ENCODE measurements at regions not wholly inside any gene's neighbourhood (a gene's known extent, or its start where the extent isn't known, plus 50 kb on each side); places are given as distances from the start of the nearest gene placed in this dataset.
A peak's percentile ranks its signal among the peaks of the same experiment; 100 is the strongest.

DNA sequence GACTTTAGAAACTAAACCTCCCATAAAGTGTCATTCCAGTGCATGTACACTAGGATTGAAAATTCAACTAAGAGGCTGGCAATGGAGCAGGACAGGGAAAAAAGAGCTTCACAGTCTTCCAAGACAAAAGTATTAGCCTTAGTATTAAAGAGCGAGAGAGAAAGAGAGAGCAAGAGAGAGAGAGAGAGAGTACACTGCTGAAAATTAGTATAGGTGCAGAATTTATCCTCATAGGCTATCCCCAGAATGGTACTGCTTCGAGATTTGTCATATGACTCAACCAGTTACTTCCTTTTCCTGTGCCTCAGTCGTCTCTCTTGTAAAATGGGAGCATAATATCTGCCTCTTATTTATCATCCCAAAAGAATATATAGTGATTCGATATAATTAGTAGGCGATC lies 543.2 kb upstream of the JARID2 start:
- DNase-seq (ENCODE audit: low read depth): no peak

DNA sequence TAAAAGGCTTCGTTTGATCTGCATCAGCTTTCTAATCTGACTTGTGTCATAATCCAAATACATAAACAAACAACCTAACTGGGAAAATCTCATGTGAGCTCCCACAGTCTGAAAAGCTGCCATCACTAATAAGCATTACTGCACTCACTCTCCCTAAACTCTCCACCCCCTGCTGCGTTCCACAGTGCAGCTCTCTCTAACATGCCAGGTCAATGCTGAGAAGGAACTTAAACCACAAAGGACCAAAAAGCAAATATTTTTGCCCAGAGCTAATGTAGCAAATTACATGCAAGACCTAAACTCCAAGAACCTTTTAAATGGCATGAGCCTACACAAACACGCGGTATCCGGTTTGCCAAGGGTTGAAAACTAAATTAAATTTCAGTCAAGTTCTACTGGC lies 542.3 kb upstream of the JARID2 start:
- no peak for DNase-seq (ENCODE audit: low read depth)

DNA sequence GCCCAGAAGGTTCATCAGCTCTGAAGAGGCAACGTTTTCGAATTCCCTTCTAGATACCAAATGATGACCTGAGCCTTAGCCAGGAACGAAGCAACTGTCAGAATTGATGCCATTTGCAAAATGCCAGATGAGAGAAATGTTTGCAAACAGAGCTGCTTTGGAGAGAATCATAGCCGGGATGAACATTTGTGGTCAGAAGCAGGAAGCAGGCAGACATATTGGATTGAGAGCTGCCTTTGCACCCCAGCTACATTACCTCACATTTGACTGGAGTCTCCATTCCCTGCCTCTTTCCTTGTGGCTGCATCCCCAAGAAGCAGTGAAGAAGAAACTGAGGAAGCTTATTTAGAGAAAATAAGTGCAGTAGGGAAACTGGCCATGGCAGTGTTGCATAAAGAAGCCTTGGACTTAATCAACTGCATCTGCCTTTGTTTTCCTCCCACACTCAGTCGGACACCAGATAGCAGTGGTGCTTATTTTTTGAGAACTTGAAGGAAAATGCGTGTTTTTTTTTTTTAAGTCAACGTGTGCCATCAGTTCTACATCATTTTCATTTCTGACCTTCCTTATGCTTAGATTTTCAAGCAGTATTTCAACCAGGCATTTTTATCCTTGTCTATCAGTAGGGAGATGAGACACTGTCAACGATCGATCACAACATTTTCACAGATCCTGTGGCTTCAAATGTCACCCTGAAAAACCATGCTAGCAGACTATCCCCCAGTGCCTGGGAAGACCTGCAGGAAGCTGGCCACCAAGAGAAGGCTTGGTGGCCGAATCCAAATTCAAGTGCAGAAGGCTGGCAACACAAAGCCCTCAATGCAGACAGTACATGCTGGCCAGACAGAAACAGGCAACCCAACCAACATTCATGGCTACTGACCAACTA lies 541.2 kb upstream of the JARID2 start:
- DNase-seq (ENCODE audit: low read depth): no peak

DNA sequence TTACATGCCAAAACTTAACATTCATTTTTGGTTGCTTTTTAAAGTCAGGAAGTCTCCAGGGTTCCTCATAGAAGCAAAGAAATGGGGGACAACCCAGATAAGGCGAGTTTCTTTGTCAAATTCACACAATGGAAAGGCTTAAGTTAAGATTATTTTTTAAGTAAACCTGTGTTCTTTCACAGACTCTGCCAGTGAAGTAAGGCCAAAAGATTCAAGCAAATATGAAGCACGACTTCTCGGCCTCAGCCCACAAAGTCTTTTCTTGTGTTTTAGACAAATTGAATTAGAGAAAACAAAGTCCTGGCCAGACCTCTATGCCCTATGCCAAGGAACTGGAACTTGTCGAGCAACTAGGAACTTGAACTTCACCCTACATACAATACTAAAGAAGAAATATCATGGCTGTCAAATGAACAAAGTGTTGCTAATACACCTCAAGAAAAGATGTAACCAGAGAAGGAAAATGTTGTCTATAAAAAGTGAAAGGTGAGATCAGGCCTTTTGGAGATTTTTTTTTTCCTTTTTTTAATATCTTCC lies 540.0 kb upstream of the JARID2 start:
- DNase-seq (ENCODE audit: low read depth): no peak

DNA sequence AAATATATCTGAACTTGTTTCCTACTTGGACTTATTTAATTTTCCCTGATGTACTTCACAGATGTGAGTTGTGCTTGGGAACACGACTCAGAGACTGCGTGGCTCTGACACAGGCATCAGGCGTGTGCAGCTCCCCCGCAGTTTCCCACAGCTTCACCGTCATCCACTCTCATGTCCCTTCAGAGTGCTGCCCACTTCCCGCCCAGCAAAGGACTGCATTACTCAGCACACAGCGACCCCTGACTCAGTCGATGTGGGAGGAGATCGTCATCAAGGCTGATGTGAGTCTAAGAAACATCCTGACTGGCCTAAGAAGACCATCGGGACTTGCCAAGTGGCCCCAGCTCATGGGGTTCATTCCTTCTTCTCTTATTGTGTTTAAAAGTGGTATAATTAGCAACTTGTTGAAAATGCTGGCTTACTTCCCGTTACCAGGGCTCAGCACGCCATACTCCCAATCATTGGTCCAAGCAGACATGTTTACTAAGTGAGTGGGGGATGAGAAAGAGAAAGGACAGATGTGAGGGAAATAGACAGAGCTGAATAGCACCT lies 539.4 kb upstream of the JARID2 start:
- peak; percentile 76 for DNase-seq (ENCODE audit: low read depth)

DNA sequence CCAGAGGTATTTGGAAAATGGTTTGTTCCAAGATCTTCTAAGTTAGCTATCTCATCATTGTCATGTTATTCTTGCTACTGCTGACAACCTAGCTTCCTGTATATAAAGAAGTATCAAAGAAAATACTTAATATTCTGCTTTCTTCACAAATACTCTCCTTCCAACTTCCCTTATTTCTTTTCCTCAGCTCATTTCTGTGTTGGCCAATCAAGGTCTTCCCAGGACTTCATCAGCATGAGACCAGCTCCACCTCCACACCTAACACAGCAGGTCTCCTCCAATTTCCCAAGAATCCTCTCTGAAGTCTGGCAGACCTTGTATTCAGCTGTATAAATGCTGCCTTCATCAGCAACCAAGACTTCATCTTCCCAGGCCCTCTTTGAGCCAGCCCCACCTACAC lies 538.6 kb upstream of the JARID2 start:
- DNase-seq (ENCODE audit: low read depth): no peak

DNA sequence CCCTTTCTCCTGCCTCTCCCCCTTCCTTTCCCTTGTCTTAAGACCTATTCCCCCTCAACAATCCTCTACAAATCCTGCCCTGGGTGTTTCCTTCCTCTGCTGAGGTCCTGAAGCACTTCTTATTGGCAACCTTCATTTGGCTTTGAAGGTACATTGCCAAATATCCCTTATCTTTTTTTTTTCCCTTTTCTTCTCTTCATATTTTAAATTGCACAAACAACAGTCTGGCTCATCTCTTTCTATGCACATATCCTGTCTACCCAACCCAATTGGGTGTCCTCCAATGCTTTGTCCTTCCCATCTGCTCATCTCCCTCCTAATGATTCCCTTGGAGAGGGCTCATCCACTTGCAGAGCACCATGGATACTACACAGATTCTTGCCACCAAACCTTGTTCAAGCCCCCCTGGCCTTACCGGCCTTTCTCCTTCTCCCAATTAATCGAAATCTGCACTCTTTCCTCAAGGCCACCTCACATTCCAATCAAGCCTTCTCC lies 537.9 kb upstream of the JARID2 start:
- no peak for DNase-seq (ENCODE audit: low read depth)

DNA sequence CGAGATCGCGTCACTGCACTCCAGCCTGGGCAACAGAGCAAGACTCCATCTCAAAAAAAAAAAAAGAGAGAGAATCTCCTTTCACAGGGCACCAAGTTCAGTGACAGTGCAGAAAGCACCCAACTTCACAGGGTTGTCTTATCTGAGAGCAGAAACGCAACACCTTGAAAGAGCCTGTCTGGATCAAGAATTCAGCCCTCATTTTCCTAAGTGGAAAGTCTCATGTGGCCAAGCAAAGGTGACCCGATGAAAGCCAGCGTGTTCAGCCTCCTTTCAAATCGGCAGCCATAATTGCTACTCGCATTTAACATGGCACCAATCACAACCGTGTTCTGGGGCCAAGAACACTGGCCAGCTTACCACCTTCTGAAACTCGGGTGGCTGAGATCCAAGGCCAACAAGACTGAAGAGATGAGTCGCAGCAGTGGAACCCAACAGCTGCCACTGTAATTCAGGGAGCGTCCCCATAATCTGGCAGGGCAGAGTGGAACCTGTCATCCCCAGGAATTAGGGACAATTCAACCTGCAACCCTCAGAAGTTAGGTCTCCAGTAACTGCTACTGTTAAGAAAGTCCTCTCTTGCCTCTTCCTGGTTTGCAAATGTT lies 536.7 kb upstream of the JARID2 start:
- DNase-seq (ENCODE audit: low read depth): no peak

DNA sequence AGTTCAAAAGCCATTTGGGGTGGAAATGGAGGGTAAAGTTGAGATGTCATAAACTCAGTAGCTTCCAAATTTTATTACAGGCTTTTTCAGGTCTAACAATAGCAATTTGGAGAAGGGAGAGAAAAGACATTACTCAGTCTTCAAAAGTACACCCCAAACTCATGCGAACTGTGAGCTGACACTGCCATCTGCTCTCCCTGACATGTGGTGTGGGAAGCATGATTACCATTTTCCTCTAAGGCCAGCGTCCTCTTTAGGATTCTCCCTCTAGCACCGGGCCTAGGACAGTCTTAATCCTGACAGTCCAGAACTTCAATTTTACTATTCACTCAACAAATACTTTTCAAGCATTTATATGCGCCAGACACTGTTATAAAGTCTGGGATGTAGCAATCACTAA lies 536.0 kb upstream of the JARID2 start:
- DNase-seq (ENCODE audit: low read depth): no peak

DNA sequence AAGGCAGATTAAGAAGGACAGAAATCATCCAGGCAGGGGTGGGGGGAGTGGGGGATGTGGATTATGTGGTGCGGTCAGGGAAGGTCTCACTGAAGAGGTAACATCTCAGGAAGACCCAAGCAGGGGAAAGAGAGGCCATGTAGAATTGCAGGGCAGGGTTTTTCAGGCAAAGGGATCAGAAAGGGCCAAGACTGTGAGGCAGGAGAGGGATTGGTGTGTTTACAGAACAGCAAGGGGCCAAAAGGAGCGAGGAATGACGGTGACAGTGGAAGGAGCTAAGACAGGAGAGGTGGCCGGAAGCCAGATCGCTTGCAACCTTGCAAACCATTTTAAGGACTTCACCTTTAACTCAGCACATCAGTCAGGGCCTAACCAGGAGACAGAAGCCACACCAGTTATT lies 535.4 kb upstream of the JARID2 start:
- DNase-seq (ENCODE audit: low read depth): no peak

DNA sequence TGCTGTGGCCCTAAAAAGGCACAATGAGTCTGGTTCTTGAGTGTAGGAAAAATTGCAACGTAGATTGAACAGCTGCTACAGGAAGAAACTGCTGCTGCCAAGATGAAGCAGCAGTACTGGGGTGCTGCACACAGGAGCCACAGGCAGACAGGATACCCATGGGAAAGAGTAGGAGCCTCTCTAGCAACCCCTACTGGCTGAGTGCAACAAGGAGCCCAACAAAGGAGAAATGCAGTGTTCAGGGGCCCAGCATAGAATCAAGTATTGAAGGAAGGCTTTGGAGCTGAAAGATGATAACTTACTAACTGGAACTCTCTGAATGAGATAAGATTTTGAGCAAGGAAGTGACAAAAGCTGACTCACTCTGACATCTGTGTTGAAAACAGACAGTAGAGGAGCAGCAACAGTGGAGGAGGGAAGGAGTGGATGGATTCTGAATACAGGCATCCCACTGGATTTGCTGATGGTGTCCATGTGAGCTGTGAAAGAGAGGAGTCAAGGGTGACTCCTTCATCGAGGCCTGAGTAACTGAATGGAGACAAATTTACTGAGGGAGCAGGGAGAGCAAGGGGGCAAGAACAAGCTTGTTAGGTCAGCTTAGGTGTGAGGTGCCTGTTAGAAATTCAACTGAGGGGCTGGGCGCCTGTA lies 534.7 kb upstream of the JARID2 start:
- peak; percentile 36 for DNase-seq (ENCODE audit: low read depth)

DNA sequence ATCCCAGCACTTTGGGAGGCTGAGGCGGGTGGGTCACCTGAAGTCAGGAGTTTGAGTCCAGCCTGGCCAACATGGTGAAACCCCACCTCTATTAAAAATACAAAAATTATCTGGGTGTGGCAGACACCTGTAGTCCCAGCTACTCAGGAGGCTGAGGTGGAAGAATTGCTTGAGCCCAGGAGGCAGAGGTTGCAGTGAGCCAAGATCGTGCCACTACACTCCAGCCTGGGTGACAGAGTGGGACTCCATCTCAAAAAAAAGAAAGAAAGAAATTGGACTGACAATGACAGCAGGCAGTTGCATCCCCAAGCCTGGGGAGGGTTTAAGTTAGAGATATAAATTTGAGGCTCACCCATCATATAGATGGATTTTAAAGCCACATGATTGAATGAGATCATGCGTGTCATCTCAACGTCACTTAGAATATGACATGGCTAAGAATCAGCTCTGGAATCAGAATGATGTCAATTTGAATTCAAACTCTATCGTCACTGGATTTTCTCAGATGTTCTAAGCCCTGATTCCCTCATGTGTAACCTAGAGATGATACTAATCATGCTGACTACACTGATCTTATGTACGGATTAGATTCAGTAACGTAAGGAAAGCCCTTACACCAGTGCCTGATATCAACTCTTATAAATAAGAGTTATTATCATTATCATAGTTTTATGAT lies 534.0 kb upstream of the JARID2 start:
- no peak for DNase-seq (ENCODE audit: low read depth)

DNA sequence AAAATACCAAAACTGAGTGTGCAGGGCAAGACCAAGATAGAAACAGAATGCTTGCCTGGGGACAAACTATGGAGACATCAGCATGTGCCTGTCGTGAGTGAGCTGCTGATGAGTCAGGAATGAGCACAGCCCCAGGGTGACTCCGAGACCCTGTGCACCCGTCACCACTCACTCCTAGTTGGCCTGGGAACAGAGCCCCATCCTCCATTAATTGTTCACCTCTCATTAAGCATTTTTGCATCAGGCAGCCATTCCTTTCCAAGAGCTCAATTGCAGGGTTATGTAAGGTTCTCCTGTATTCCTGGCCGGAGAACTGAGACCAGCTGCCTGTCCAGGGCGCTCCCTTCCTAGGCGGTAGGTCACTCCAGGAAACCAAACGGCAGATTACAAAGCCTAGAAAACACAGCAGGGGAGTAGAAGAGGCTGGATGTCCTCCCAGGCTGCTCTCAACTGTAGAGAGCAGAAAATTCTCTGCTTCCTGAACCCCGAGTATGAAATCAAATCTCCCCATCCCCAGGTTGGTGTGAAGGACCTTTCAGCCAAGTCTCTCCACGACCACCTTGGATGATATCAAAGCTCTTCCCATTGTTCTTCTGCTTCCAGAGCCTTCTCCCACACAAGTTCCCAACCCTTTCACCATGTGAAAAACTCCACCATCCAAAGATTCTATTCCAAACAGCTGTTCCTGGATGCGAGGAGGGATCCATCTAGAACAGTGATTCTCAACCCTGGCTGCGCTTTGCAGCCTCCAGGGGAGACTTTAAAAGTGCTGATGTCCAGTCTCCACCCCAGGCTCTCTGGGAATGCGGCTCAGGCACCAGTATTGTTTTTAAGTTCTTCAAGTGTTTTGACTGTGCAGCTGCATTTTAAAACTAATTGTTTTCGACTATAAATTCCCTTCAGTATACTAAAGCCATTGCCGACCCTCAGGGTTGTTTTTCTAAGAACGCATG lies 532.6 kb upstream of the JARID2 start:
- DNase-seq (ENCODE audit: low read depth): no peak

DNA sequence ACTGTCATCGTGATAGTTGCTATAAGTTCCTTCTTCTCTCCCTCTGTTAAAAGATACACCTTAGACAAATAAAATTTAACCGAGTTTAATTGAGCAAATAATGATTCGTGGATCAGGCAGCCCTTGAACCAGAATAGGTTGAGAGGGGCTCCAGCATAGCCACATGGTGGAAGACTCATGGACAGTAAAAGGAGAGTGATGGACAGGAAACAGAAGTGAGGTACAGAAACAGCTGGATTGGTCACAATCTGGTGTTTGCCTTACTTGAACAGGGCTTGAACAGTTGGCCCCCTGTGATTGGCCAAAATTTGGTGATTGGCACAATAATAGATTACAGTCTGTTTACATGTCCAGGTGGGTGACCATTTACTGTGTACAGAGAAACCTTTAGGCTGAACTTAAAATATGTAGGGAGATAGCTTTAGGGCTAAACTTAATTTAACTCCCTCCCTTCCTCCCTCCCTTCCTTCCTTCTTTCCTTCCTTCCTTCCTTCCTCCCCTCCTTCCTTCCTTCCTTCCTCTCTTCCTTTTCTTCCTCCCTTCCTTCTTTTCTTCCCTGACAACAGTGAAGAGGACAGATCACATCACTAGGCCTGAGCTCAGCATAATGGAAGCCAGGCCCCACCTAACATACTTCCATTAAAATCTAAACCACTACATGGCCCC lies 531.8 kb upstream of the JARID2 start:
- no peak for DNase-seq (ENCODE audit: low read depth)

DNA sequence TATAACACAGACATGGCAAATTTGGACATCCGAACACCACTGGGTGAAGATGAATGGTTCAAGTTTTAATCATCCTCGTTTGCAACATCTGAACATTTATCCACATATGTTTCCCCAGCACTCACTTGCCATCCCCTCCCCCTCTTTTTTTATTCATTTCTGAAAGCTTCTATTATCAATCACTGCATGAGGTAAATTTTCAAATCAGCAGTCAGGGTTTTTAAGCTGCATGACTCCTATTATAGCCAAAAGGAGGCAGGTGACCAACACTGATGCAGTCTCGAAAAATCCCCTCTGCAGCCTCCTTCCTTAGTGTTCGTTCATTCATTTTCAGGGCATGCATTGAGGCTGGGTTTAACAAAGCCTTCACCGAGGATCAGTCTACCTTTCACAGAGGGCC lies 530.8 kb upstream of the JARID2 start:
- DNase-seq (ENCODE audit: low read depth): no peak

DNA sequence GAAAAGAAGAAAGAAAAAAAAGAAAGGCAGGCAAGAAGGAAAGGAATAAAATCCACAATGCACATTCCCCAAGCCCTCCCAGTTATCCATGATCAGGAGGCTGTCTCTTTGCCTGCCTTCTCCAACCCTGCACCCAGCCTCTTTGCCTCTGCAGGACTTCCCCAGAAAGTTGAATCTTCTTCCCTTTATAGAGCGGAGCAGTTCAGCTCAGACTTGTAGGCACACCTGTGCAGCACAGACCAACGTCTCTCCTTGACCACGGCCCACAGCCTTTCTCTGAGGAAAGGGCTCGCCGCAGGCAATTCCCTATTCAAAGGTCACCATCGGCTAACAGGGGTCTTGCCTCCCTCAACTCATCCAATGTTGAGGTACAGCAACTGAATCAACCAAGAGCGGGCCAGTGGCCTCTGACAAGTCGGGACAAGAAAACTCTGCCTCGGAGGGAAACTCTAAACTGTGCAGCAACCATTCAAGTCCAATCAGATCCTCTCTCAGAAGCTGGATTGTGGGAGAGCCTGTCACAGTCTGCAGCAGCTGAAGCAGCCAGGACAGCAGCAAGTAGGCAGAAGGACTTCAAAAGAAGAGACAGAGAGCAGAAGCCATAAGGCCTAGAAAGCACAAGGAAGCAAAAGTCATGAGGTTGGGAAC lies 529.2 kb upstream of the JARID2 start:
- no peak for DNase-seq (ENCODE audit: low read depth)

DNA sequence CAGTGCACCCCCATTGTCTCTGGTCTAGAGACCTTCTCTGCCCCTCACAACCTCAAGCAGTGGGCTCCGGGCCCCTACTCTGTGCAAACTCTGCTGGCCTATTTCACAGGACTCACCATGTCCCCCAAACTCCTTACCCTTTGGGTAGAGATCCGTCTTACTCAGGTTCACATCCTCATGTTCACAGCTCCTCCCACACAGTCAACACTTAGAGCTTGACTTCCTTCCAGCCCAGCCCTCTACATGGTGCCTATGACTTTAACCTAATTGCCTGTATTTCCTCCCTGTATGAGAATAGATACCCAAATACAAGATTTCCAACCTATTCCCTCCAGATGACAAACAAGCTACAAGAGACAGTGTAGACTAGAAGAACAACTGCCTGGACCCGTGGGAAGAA lies 528.6 kb upstream of the JARID2 start:
- DNase-seq (ENCODE audit: low read depth): no peak

DNA sequence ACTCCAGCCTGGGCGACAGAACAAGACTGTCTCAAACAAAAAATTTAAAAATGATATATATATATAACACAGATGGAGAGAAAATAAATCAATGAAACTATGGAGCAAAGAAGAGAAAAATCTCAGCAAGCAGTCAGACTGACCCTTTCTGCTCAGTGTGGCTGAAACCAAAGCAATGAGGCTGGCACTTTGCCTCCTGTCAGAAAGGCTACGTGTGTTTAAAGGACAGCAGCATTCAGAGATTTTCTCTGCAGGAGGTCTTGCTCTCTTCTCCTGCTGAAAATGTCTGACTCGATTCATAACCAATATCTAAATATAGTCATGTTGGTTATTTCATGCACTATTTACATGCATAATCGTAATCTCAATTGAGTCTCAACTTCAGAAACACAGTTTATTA lies 527.0 kb upstream of the JARID2 start:
- no peak for DNase-seq (ENCODE audit: low read depth)

DNA sequence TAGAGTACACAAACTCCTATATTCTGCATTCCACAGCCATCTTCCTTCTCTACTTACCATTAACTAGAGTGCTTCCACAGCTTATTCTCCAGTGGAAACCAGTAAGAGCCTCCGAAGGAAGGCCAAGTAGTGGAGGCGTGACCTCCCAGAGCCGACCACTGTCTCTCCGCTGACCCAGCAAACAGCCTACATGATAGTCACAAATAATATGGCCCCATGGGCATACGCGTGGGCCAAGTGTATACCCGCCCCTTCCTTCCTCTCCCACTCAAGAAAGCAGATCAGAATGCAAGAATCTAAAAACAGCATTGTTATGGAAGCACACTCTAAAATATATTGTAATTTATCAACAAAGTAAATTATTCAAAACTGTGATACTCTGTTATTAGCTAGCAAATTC lies 526.6 kb upstream of the JARID2 start:
- no peak for DNase-seq (ENCODE audit: low read depth)

Measured in stimulated activated CD4-positive, alpha-beta T cell treated with anti-CD3 and anti-CD28 coated beads, Interleukin-2, amount 100 ng/mL, for 4 hours (primary cell).